AG10803 (cell line): ENCODE measurements at regions not wholly inside any gene's neighbourhood (a gene's known extent, or its start where the extent isn't known, plus 50 kb on each side); places are given as distances from the start of the nearest gene placed in this dataset.

Source experiments
- DNase-seq: peaks from one replicate; pipeline ENCODE4 v3.0.0; 2010; ENCODE audit warnings: low read depth
- H3K4me3 ChIP-seq: 2 replicates; pipeline ENCODE4 v1.5.1; 2011; ENCODE audit warnings: mild to moderate bottlenecking, low read length, control low read depth
- TF ChIP-seq, protein P1 (sequence below): conservative IDR thresholded peaks from 2 replicates; pipeline ENCODE4 v1.5.1; 2011; ENCODE audit warnings: mild to moderate bottlenecking, low read length, control low read depth, inconsistent platforms

DNA sequence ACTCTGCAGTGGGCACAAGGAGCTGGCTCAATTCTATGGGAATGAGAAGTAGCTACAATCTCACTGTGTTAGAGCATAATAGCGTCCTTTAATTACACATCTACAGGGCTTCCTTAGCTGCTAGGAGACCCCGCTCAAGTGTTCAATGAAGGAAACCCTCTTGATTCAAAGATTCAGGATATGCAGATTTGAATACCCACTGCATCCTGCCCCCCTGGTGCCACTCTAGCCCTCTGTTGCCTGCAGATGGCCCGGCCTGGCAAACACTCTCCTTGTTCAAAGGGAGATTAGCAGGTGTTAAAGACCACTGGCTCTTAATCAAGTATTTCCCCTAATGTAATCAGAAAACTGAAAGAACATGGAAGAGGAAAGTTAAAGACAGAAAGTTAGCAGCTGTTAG is 356.6 kb downstream of the VGLL3 start:
- no peak overlapping the region for H3K4me3 ChIP-seq
- TF ChIP-seq, protein P1, sequence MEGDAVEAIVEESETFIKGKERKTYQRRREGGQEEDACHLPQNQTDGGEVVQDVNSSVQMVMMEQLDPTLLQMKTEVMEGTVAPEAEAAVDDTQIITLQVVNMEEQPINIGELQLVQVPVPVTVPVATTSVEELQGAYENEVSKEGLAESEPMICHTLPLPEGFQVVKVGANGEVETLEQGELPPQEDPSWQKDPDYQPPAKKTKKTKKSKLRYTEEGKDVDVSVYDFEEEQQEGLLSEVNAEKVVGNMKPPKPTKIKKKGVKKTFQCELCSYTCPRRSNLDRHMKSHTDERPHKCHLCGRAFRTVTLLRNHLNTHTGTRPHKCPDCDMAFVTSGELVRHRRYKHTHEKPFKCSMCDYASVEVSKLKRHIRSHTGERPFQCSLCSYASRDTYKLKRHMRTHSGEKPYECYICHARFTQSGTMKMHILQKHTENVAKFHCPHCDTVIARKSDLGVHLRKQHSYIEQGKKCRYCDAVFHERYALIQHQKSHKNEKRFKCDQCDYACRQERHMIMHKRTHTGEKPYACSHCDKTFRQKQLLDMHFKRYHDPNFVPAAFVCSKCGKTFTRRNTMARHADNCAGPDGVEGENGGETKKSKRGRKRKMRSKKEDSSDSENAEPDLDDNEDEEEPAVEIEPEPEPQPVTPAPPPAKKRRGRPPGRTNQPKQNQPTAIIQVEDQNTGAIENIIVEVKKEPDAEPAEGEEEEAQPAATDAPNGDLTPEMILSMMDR: no peak
- DNase-seq: no peak

DNA sequence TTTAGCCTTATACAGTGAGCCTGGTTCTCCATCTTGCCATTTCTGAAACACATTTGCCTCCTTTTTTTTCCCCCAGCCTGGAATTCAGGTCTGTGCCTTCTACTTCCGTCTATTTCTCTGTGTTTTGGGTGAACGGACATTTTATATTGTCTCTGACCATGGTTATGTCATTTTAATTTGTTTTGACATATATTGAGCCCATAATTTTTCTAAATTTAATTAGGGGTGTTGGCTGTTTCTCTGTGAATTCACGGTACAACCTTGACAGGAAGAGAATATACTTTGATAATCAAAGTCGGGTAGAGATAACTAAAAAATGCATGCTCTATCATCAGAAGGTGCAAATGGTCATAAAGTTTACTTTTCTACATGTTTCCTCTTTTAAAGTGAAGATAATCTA is 361.4 kb downstream of the VGLL3 start:
- TF ChIP-seq, protein P1: no peak
- DNase-seq: no peak
- H3K4me3 ChIP-seq: no peak overlapping the region

DNA sequence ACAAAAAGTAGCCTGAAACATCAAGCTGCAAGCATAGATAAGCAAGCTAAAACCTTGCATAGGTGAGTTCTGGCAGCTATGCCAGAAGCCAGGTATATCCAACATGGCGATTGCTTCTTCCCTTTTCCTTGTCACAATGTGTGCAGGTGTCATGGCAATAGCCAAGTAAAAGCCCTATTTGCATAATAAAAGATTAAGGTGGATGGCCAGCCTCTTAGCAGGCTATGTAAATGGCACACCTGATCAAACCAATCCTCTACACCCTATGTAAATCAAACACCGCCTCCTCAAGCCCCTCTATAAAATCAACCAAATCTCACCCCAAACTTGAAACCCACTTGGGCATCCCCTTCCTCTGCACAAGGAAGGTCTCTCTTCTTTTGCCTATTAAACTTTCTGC is 366.8 kb downstream of the VGLL3 start:
- no peak overlapping the region for H3K4me3 ChIP-seq
- TF ChIP-seq, protein P1: no peak
- no peak for DNase-seq

DNA sequence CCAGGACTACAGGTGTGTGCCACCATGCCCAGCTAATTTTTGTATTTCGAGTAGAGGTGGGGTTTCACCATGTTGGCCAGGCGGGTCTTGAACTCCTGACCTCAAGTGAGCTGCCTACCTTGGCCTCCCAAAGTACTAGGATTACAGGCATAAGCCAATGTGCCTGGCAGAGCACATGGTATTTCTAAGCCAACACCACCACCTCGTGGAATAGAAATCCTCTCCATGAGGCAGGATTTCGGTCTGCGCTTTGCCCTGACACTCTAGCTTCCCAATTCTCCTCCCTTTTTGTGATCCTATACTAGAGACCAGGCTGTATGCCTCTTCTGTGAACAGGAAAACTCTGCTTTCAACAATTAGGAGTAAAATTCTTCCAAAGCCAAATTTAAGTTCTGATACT is 372.2 kb downstream of the VGLL3 start:
- H3K4me3 ChIP-seq: no peak overlapping the region
- TF ChIP-seq, protein P1: no peak
- DNase-seq: no peak

DNA sequence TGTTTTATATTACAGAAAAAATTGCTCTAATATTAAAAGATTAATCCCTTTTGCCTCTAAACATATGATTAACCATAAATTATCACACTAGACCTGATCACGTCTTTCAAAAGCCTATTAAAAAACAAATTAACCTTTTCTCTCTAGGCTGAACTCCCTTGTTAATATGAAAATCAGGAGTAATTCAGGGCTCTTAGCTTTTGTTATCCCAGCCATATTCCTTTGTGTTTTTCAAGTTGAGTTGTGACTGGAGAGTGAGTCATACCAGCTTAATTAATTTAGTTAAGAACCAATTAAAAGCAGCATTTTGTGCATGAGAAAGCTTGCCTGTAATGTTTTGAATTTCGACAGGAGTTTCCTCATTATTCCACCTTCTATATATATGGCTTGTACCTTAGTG is 385.8 kb downstream of the VGLL3 start:
- no peak for DNase-seq
- TF ChIP-seq, protein P1: no peak
- no peak overlapping the region for H3K4me3 ChIP-seq

DNA sequence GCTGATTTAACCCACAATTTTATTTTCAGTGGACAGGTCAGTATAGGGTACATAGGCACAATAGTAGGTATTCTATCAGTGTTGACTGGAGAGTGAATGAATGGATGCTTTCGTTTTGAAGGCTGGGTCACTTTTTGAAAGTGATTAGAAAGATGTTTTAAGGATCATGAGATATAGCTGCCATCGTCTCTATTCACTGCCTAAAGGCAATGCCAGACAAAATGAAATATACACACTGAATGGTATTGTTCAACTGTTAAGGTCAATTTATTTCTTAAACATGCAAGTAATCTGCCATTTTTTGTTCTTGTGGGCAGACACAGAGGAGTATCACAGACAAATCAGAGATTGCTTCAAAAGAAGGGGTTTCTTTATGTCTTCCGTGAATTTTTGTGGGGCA is 395.3 kb downstream of the VGLL3 start:
- H3K4me3 ChIP-seq: no peak overlapping the region
- no peak for DNase-seq
- TF ChIP-seq, protein P1: no peak

DNA sequence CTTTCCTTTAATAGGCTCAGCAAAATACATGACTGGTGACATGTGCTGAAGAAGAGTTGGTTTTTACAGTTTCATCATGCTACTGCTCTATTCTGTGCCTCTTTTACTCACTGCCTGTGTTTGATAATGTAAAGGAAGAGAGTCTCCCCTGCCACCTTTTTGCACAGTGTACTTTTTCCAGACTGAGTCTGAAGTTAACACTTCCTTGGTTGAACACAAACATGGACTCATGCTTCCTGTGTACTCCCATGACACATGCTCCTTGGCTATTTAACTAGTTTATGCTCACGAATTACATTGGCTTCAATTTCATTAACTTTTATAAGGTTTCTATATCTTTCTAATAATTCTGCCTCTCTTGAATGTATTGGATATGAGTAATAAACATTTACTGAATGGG is 396.1 kb downstream of the VGLL3 start:
- no peak overlapping the region for H3K4me3 ChIP-seq
- TF ChIP-seq, protein P1: no peak
- DNase-seq: no peak
